CD14-positive monocyte (primary cell): ENCODE measurements at regions not wholly inside any gene's neighbourhood (a gene's known extent, or its start where the extent isn't known, plus 50 kb on each side); places are given as distances from the start of the nearest gene placed in this dataset.

Source experiments
- DNase-seq, 3 donors: peaks; one replicate each; pipeline ENCODE4 v3.0.0-alpha.2; 2011 to 2022
- H2AFZ ChIP-seq: 2 replicates; pipeline ENCODE4 v1.6.0; 2012; ENCODE audit warnings: mild to moderate bottlenecking, low read depth, low read length, inconsistent platforms; ENCODE audit not compliant: insufficient read depth, poor library complexity, severe bottlenecking
- H3K27ac ChIP-seq, 2 donors: 1 replicate in 1 of 2; 2 replicates in 1 of 2; pipeline ENCODE4 v1.5.1; 2012 to 2013; ENCODE audit warnings: low read length in 2 of 2, control low read depth in 1 of 2, inconsistent platforms in 1 of 2, low read depth in 1 of 2, mild to moderate bottlenecking in 1 of 2
- H3K27me3 ChIP-seq, 2 donors: one replicate each; pipeline versions ENCODE4 v1.6.0 to v1.6.1; 2011 to 2013; ENCODE audit warnings: low read length in 2 of 2; ENCODE audit not compliant: control insufficient read depth in 2 of 2, insufficient read depth in 2 of 2
- H3K36me3 ChIP-seq, 2 donors: replicated peaks in 1 of 2; 1 replicate in 1 of 2; 2 replicates in 1 of 2; pipeline versions ENCODE4 v1.5.1 to v1.6.1; 2012 to 2013; ENCODE audit warnings: low read length in 2 of 2, control low read depth in 1 of 2, inconsistent platforms in 1 of 2, mild to moderate bottlenecking in 1 of 2; ENCODE audit not compliant: insufficient read depth in 2 of 2, control insufficient read depth in 1 of 2
- H3K4me1 ChIP-seq, 2 donors: 1 replicate in 1 of 2; 2 replicates in 1 of 2; pipeline versions ENCODE4 v1.5.1 to v1.6.1; 2012 to 2013; ENCODE audit warnings: low read length in 2 of 2, control low read depth in 1 of 2, inconsistent platforms in 1 of 2, mild to moderate bottlenecking in 1 of 2, moderate library complexity in 1 of 2; ENCODE audit not compliant: insufficient read depth in 2 of 2, control insufficient read depth in 1 of 2
- H3K4me2 ChIP-seq: replicated peaks from 2 replicates; pipeline ENCODE3; 2012; ENCODE audit warnings: low read length, moderate library complexity, mild to moderate bottlenecking; ENCODE audit not compliant: poor library complexity, severe bottlenecking; ENCODE audit errors: extremely low read depth
- H3K4me3 ChIP-seq, 3 experiments: fragments of 200-600 bp in 1 of 3; sonication (generic) in 1 of 3; replicated peaks in 1 of 3; 1 replicate in 2 of 3; 2 replicates in 1 of 3; pipeline ENCODE4 v1.5.1; 2011 to 2013; ENCODE audit warnings: low read length in 3 of 3, mild to moderate bottlenecking in 3 of 3, control low read depth in 2 of 3, low read depth in 2 of 3, inconsistent platforms in 1 of 3, moderate library complexity in 1 of 3
- H3K79me2 ChIP-seq: 2 replicates; pipeline ENCODE4 v1.6.0; 2012; ENCODE audit warnings: mild to moderate bottlenecking, control low read depth, inconsistent platforms, low read length, moderate library complexity; ENCODE audit not compliant: insufficient read depth
- H3K9ac ChIP-seq: 2 replicates; pipeline ENCODE4 v1.6.0; 2017; ENCODE audit warnings: low read length, mild to moderate bottlenecking; ENCODE audit not compliant: insufficient read depth, poor library complexity, severe bottlenecking
- H3K9me3 ChIP-seq, 2 donors: replicated peaks in 1 of 2; 1 replicate in 1 of 2; 2 replicates in 1 of 2; pipeline versions ENCODE4 v1.5.1 to v1.6.1; 2012 to 2013; ENCODE audit warnings: low read length in 2 of 2, control low read depth in 1 of 2; ENCODE audit not compliant: control insufficient read depth in 1 of 2, insufficient read depth in 1 of 2
- H4K20me1 ChIP-seq: 2 replicates; pipeline ENCODE4 v1.6.0; 2012; ENCODE audit warnings: mild to moderate bottlenecking, low read length, control low read depth, moderate library complexity; ENCODE audit not compliant: insufficient read depth
- H3K27ac Mint-ChIP-seq, 7 donors: one replicate each; pipeline ENCODE4 v1.8.0; 2020; ENCODE audit warnings: mild to moderate bottlenecking in 7 of 7, mixed read lengths in 7 of 7, moderate library complexity in 6 of 7, inconsistent platforms in 2 of 7
- H3K27me3 Mint-ChIP-seq, 3 donors: one replicate each; pipeline ENCODE4 v1.8.0; 2021 to 2022; ENCODE audit warnings: low read depth in 3 of 3, mild to moderate bottlenecking in 3 of 3, mixed read lengths in 3 of 3, moderate library complexity in 3 of 3, inconsistent platforms in 1 of 3
- H3K36me3 Mint-ChIP-seq, 2 donors: one replicate each; pipeline ENCODE4 v1.8.0; 2020; ENCODE audit warnings: mixed read lengths in 2 of 2, inconsistent platforms in 1 of 2, mild to moderate bottlenecking in 1 of 2
- H3K4me1 Mint-ChIP-seq: one replicate; pipeline ENCODE4 v1.8.0; 2020; ENCODE audit warnings: mild to moderate bottlenecking, mixed read lengths
- H3K4me3 Mint-ChIP-seq, 2 donors: one replicate each; pipeline ENCODE4 v1.8.0; 2020; ENCODE audit warnings: mild to moderate bottlenecking in 2 of 2, mixed read lengths in 2 of 2, moderate library complexity in 1 of 2
- H3K9me3 Mint-ChIP-seq, 7 donors: one replicate each; pipeline ENCODE4 v1.8.0; 2020 to 2022; ENCODE audit warnings: mixed read lengths in 7 of 7, mild to moderate bottlenecking in 6 of 7, moderate library complexity in 6 of 7, inconsistent platforms in 2 of 7
- WGBS: methylation state at CpG from one replicate; pipeline ENCODE4 v1.1.5; 2013; ENCODE audit warnings: missing lambda C conversion rate; ENCODE audit not compliant: insufficient coverage; 5-methylcytosine and 5-hydroxymethylcytosine counted together
- intact Hi-C, 2 donors: fragments of 100-400 bp; cut with micrococcal nuclease; formaldehyde crosslinking; loops; one replicate each; pipeline versions ENCODE4 v1.15.0 to v1.15.1; 2023
- TF ChIP-seq, protein P1 (sequence below): fragments of 200-600 bp; IDR thresholded peaks from one replicate; pipeline ENCODE4 v1.8.0; 2022; ENCODE audit warnings: antibody characterized with exemption, mild to moderate bottlenecking

DNA sequence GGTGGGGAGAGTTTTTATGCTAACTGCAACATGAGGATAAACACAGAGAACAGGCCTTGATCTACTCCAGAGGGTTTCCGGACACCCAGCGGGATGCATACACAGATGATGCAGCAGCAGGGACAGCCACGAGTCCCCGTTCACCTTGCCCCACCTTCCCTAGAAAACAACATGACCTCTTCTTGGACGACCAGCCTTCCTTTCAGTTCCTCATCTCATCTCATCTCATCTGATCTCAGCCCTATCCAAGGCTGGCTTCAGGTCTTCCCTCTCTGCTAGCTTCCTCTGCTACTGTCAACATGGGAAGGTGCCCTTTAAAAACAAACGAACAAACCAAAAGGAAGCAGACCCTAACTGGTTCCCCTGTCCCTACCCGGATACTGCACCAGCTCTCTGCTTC, 1356.2 kb downstream of the TBC1D22A start:
- peaks cover 0 to 3% (median 0%) of the 10 kb centered on the region in 3 donors for H3K27me3 Mint-ChIP-seq

DNA sequence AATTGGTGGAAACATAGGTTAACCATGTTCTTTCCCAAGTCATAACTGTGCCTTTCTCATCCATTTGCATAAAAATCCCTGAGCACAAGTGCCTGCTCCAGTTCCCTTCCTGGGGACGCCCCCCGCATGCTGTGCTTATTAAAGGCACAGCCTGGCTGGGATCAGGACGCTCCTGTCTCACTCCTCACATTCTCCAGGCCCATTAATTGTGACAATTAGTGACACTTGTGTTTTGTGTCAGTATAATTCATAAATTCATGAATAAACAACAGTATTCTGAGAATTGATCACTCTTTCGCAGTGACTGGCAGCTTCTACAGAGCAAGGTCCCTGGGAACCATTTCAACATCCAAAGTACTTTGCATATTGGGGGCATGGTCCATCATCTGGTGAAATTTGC, 1354.4 kb downstream of the TBC1D22A start:
- no peak overlapping the region for H3K4me2 ChIP-seq
- H3K9me3 ChIP-seq, result peaks cover 0 to 5% of the 10 kb centered on the region in 2 donors
- H3K9me3 Mint-ChIP-seq, result peaks cover 3 to 12% (median 9%) of the 10 kb centered on the region in 7 donors
- intact Hi-C loops, result no loop called here
- H3K4me1 Mint-ChIP-seq, result no peaks in the 10 kb centered on the region
- 100% methylated on average over 1 of the region's 4 CpGs for WGBS
- TF ChIP-seq, protein P1, sequence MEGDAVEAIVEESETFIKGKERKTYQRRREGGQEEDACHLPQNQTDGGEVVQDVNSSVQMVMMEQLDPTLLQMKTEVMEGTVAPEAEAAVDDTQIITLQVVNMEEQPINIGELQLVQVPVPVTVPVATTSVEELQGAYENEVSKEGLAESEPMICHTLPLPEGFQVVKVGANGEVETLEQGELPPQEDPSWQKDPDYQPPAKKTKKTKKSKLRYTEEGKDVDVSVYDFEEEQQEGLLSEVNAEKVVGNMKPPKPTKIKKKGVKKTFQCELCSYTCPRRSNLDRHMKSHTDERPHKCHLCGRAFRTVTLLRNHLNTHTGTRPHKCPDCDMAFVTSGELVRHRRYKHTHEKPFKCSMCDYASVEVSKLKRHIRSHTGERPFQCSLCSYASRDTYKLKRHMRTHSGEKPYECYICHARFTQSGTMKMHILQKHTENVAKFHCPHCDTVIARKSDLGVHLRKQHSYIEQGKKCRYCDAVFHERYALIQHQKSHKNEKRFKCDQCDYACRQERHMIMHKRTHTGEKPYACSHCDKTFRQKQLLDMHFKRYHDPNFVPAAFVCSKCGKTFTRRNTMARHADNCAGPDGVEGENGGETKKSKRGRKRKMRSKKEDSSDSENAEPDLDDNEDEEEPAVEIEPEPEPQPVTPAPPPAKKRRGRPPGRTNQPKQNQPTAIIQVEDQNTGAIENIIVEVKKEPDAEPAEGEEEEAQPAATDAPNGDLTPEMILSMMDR, result no peak
- no peaks in the 10 kb centered on the region for H3K79me2 ChIP-seq
- peaks cover 0 to 3% (median 0%) of the 10 kb centered on the region in 3 donors for H3K27me3 Mint-ChIP-seq
- no peaks in the 10 kb centered on the region for H3K36me3 Mint-ChIP-seq
- no peaks in the 10 kb centered on the region for H3K36me3 ChIP-seq
- H3K4me1 ChIP-seq, result no peaks in the 10 kb centered on the region
- H3K9ac ChIP-seq, result no peak overlapping the region
- H3K27ac ChIP-seq, result no peak overlapping the region
- no peaks in the 10 kb centered on the region for H4K20me1 ChIP-seq
- no peak overlapping the region for H2AFZ ChIP-seq
- no peak overlapping the region for H3K27ac Mint-ChIP-seq
- H3K4me3 Mint-ChIP-seq, result no peak overlapping the region
- H3K27me3 ChIP-seq, result no peaks in the 10 kb centered on the region
- no peak overlapping the region for H3K4me3 ChIP-seq
- no peak for DNase-seq

More for the DNA sequence above, 1356.2 kb downstream of the TBC1D22A start:
- TF ChIP-seq, protein P1, result no peak
- DNase-seq, result no peak
- Histone ChIP-seq H4K20me1 (no peaks in the 10 kb centered on the region), H3K79me2 (no peaks in the 10 kb centered on the region), H2AFZ (no peak overlapping the region), H3K9ac (no peak overlapping the region), H3K4me2 (no peak overlapping the region), H3K4me1 (no peaks in the 10 kb centered on the region), H3K27me3 (no peaks in the 10 kb centered on the region), H3K36me3 (no peaks in the 10 kb centered on the region), H3K27ac (no peak overlapping the region), H3K4me3 (no peak overlapping the region), H3K9me3 (peaks cover 0 to 9% of the 10 kb centered on the region in 2 donors)
- 45% methylated on average over 7 of the region's 7 CpGs for WGBS
- no peaks in the 10 kb centered on the region for H3K4me1 Mint-ChIP-seq
- intact Hi-C loops, result no loop called here
- no peak overlapping the region for H3K4me3 Mint-ChIP-seq
- H3K27ac Mint-ChIP-seq, result no peak overlapping the region
- H3K9me3 Mint-ChIP-seq, result peaks cover 5 to 16% (median 12%) of the 10 kb centered on the region in 7 donors
- no peaks in the 10 kb centered on the region for H3K36me3 Mint-ChIP-seq
